ENCODE measurements at regions not wholly inside any gene's neighbourhood (a gene's known extent, or its start where the extent isn't known, plus 50 kb on each side); places are given as distances from the start of the nearest gene placed in this dataset.

- Histone ChIP-seq H3K27ac (no peak overlapping the region), H3K4me3 (no peak overlapping the region)
- no peak for DNase-seq (ENCODE audit: low spot score)
- no peak for TF ChIP-seq CTCF (IDR thresholded peaks at IDR 0.05)
Observed at GRCh38 chr6:113401231-113401630, 455.9 kb upstream of the MARCKS start.

- Histone ChIP-seq H3K27ac (no peak overlapping the region), H3K4me3 (no peak overlapping the region)
- no peak for DNase-seq (ENCODE audit: low spot score)
- no peak for TF ChIP-seq CTCF (IDR thresholded peaks at IDR 0.05)
Observed at GRCh38 chr6:113402544-113402943, 454.6 kb upstream of the MARCKS start.

GRCh38 chr6:113403966-113404595, 453.1 kb upstream of the MARCKS start:
- no peak for DNase-seq (ENCODE audit: low spot score)
- H3K27ac ChIP-seq: no peak overlapping the region
- no peak overlapping the region for H3K4me3 ChIP-seq
- TF ChIP-seq CTCF (IDR thresholded peaks at IDR 0.05): no peak

- Histone ChIP-seq H3K27ac (no peak overlapping the region), H3K4me3 (no peak overlapping the region)
- DNase-seq (ENCODE audit: low spot score): no peak
- no peak for TF ChIP-seq CTCF (IDR thresholded peaks at IDR 0.05)
Observed at GRCh38 chr6:113405326-113406047, 451.7 kb upstream of the MARCKS start.

- DNase-seq (ENCODE audit: low spot score): no peak
- Histone ChIP-seq H3K27ac (no peak overlapping the region), H3K4me3 (no peak overlapping the region)
- TF ChIP-seq CTCF (IDR thresholded peaks at IDR 0.05): no peak
Observed at GRCh38 chr6:113406048-113406695, 451.0 kb upstream of the MARCKS start.

- no peak overlapping the region for H3K4me3 ChIP-seq
- no peak for TF ChIP-seq CTCF (IDR thresholded peaks at IDR 0.05)
- no peak for DNase-seq (ENCODE audit: low spot score)
- H3K27ac ChIP-seq: no peak overlapping the region
Observed at GRCh38 chr6:113411011-113411410, 446.1 kb upstream of the MARCKS start.
